Naive thymus-derived CD4-positive, alpha-beta T cell (primary cell): ENCODE measurements at regions not wholly inside any gene's neighbourhood (a gene's known extent, or its start where the extent isn't known, plus 50 kb on each side); places are given as distances from the start of the nearest gene placed in this dataset.

ENCODE experiments used
- ATAC-seq: fragments of 150-1000 bp; cut with Tn5 transposase; 2 replicates; pipeline ENCODE4 v1.10.0; 2021; ENCODE audit warnings: mild to moderate bottlenecking, moderate library complexity
- CTCF ChIA-PET: fragments of 350-600 bp; sonication (Branson Sonifier 250); formaldehyde crosslinking; loops from one replicate; lab custom pipeline; 2021; ENCODE audit warnings: antibody characterized with exemption; lab: Charles Lee
- POLR2A ChIA-PET: fragments of 350-600 bp; sonication (Branson Sonifier 250); formaldehyde crosslinking; loops from one replicate; lab custom pipeline; 2021; ENCODE audit warnings: antibody characterized with exemption, inconsistent platforms; lab: Charles Lee
- DNase-seq, 9 donors: peaks; one replicate each; pipeline versions ENCODE4 v3.0.0 to v3.0.0-alpha.2; 2020 to 2022; ENCODE audit warnings: mixed read lengths in 1 of 9
- H3K27ac ChIP-seq: one replicate; pipeline ENCODE4 v1.7.0; 2013; ENCODE audit warnings: mild to moderate bottlenecking, low read depth, low read length, moderate library complexity
- H3K27me3 ChIP-seq, 2 donors: one replicate each; pipeline ENCODE4 v1.7.0; 2013; ENCODE audit warnings: low read length in 2 of 2, mild to moderate bottlenecking in 2 of 2, moderate library complexity in 2 of 2; ENCODE audit not compliant: control insufficient read depth in 2 of 2, insufficient read depth in 2 of 2
- H3K36me3 ChIP-seq, 3 experiments: 1 replicate in 2 of 3; 2 replicates in 1 of 3; pipeline ENCODE4 v1.7.0; 2013; ENCODE audit warnings: low read length in 3 of 3, mild to moderate bottlenecking in 3 of 3, moderate library complexity in 1 of 3; ENCODE audit not compliant: insufficient read depth in 3 of 3, control insufficient read depth in 2 of 3
- H3K4me1 ChIP-seq, 2 donors: one replicate each; pipeline ENCODE4 v1.7.0; 2013; ENCODE audit warnings: low read length in 2 of 2, mild to moderate bottlenecking in 2 of 2, moderate library complexity in 1 of 2; ENCODE audit not compliant: control insufficient read depth in 2 of 2, insufficient read depth in 2 of 2
- H3K4me3 ChIP-seq: 2 replicates; pipeline ENCODE4 v1.7.0; 2013; ENCODE audit warnings: mild to moderate bottlenecking, low read length
- H3K9me3 ChIP-seq, 3 experiments: 1 replicate in 2 of 3; 2 replicates in 1 of 3; pipeline ENCODE4 v1.7.0; 2013; ENCODE audit warnings: low read length in 3 of 3; ENCODE audit not compliant: control insufficient read depth in 2 of 3
- H3K27ac Mint-ChIP-seq, 9 donors: one replicate each; pipeline ENCODE4 v1.8.0; 2020 to 2022; ENCODE audit warnings: mixed read lengths in 9 of 9, mild to moderate bottlenecking in 8 of 9, moderate library complexity in 5 of 9, inconsistent platforms in 2 of 9
- H3K27me3 Mint-ChIP-seq, 5 donors: one replicate each; pipeline ENCODE4 v1.8.0; 2021 to 2022; ENCODE audit warnings: mixed read lengths in 5 of 5, mild to moderate bottlenecking in 1 of 5
- H3K36me3 Mint-ChIP-seq, 5 donors: one replicate each; pipeline ENCODE4 v1.8.0; 2020 to 2022; ENCODE audit warnings: mixed read lengths in 5 of 5, mild to moderate bottlenecking in 3 of 5, inconsistent platforms in 1 of 5
- H3K4me1 Mint-ChIP-seq, 7 donors: one replicate each; pipeline ENCODE4 v1.8.0; 2020 to 2022; ENCODE audit warnings: mixed read lengths in 7 of 7, mild to moderate bottlenecking in 3 of 7, inconsistent platforms in 1 of 7
- H3K4me3 Mint-ChIP-seq, 10 donors: one replicate each; pipeline ENCODE4 v1.8.0; 2020 to 2022; ENCODE audit warnings: mild to moderate bottlenecking in 10 of 10, mixed read lengths in 10 of 10, moderate library complexity in 6 of 10, inconsistent platforms in 2 of 10
- H3K9me3 Mint-ChIP-seq, 11 donors: one replicate each; pipeline ENCODE4 v1.8.0; 2020 to 2022; ENCODE audit warnings: mixed read lengths in 11 of 11, mild to moderate bottlenecking in 4 of 11, inconsistent platforms in 1 of 11, moderate library complexity in 1 of 11
- intact Hi-C, 2 donors: fragments of 100-400 bp; cut with micrococcal nuclease; formaldehyde crosslinking; loops; one replicate each; pipeline ENCODE4 v1.15.1; 2023

DNA sequence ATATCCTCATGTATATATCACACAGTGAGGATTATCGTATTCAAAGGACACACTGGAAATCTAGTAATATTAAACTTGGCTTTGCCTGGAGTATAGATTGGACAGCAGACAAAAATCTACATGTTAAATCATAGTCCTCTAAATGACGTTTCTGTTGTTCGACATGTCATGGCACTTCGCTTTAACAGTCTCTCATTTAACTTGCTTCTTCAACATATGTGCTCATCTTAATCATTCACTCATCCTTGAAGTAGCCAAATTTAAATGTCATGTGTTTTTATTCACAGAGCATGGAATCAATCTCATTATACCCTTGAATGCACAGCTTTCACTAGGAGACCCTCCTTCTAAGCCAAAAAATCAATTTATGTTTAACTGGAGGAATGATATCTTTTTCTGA is 417.0 kb upstream of the CNTN6 start:
- intact Hi-C loops, result no loop called here
- CTCF ChIA-PET, result no interaction called here
- Mint-ChIP-seq H3K9me3 (peaks cover 0 to 17% (median 4%) of the 10 kb centered on the region in 11 donors), H3K36me3 (no peaks in the 10 kb centered on the region), H3K4me1 (no peaks in the 10 kb centered on the region), H3K27ac (no peak overlapping the region), H3K27me3 (no peaks in the 10 kb centered on the region), H3K4me3 (no peak overlapping the region)
- DNase-seq (no peak), ATAC-seq (no peak)
- Histone ChIP-seq H3K27me3 (no peaks in the 10 kb centered on the region), H3K9me3 (no peaks in the 10 kb centered on the region), H3K4me3 (no peak overlapping the region), H3K4me1 (no peaks in the 10 kb centered on the region), H3K27ac (no peak overlapping the region), H3K36me3 (no peaks in the 10 kb centered on the region)
- POLR2A ChIA-PET, result no interaction called here

DNA sequence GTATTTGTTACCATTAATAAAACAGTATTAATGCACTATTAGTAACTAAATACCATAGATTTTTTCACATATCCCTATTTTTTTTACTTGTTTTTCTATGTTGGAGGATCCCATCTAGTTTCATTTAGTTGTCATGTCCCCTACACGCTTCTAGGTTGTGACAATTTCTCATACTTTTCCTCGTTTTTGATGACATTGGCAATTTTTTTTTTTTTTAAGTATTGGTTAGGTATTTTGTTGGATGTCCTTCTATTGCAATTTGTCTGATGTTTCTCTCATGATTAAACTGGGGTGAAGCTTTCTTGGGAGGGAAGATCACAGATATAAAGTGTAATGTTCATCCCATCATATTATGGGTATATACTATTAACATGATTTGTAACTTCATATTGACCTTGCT is 409.1 kb upstream of the CNTN6 start:
- ATAC-seq (no peak), DNase-seq (no peak)

DNA sequence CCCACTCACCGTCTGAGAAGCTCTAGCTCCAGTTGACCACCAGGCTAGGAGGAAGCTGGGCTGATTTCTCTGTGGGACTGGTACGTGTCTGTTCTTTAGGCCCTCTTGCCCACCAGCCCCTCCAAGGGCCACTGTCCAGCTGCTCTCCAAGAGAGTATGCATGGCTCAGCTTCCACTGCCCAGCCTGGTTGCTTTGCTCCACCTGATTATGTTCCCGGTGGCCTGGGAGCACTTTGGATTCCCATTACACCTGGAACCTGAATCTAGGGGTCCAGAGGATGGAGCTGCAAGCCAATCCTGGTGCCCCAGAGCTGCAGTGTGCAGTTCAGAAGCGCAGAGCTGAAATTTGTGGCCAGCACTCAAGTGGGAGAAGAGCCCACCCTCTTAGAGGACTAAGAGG is 402.1 kb upstream of the CNTN6 start:
- H3K27me3 Mint-ChIP-seq, result no peaks in the 10 kb centered on the region
- no peak overlapping the region for H3K4me3 ChIP-seq
- intact Hi-C loops, result no loop called here
- no peaks in the 10 kb centered on the region for H3K36me3 ChIP-seq
- H3K4me3 Mint-ChIP-seq, result no peak overlapping the region
- POLR2A ChIA-PET, result no interaction called here
- no peak for DNase-seq
- H3K4me1 ChIP-seq, result no peaks in the 10 kb centered on the region
- no peaks in the 10 kb centered on the region for H3K4me1 Mint-ChIP-seq
- CTCF ChIA-PET, result no interaction called here
- ATAC-seq, result no peak
- H3K36me3 Mint-ChIP-seq, result no peaks in the 10 kb centered on the region
- H3K27me3 ChIP-seq, result no peaks in the 10 kb centered on the region
- H3K9me3 ChIP-seq, result no peaks in the 10 kb centered on the region
- H3K9me3 Mint-ChIP-seq, result peaks cover 2 to 27% (median 10%) of the 10 kb centered on the region in 11 donors
- no peak overlapping the region for H3K27ac Mint-ChIP-seq
- no peak overlapping the region for H3K27ac ChIP-seq

More for the DNA sequence above, 409.1 kb upstream of the CNTN6 start:
- CTCF ChIA-PET, result no interaction called here
- no peaks in the 10 kb centered on the region for H3K36me3 ChIP-seq
- intact Hi-C loops, result no loop called here
- Mint-ChIP-seq H3K36me3 (no peaks in the 10 kb centered on the region), H3K4me3 (no peak overlapping the region), H3K27ac (no peak overlapping the region), H3K4me1 (no peaks in the 10 kb centered on the region), H3K9me3 (peaks cover 0 to 22% (median 5%) of the 10 kb centered on the region in 11 donors), H3K27me3 (no peaks in the 10 kb centered on the region)
- POLR2A ChIA-PET, result no interaction called here
- no peaks in the 10 kb centered on the region for H3K4me1 ChIP-seq
- H3K27me3 ChIP-seq, result no peaks in the 10 kb centered on the region
- H3K4me3 ChIP-seq, result no peak overlapping the region
- H3K9me3 ChIP-seq, result no peaks in the 10 kb centered on the region
- H3K27ac ChIP-seq, result no peak overlapping the region

DNA sequence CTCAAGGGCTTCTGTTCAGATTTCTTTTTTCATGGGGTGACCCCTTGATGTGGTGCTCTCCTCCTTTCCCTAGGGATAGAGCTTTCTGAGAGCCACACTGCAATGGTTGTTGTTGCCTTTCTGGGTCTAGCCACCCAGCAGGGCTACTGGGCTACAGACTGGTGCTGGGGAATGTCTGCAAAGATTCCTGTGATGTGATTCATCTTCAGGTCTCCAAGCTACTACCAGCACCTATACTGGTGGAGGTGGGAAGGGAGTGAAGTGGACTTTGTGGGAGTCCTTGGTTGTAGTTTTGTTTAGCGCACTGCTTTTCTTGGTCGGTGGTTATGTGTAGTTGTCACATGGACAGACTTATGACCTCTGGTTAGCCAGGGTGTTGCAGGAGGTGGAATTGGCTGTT is 392.3 kb upstream of the CNTN6 start:
- H3K4me3 Mint-ChIP-seq, result no peak overlapping the region
- Histone ChIP-seq H3K9me3 (no peaks in the 10 kb centered on the region), H3K4me1 (no peaks in the 10 kb centered on the region), H3K4me3 (no peak overlapping the region), H3K36me3 (no peaks in the 10 kb centered on the region), H3K27ac (no peak overlapping the region), H3K27me3 (no peaks in the 10 kb centered on the region)
- H3K36me3 Mint-ChIP-seq, result no peaks in the 10 kb centered on the region
- POLR2A ChIA-PET, result no interaction called here
- peaks cover 0 to 39% (median 11%) of the 10 kb centered on the region in 11 donors for H3K9me3 Mint-ChIP-seq
- DNase-seq (no peak), ATAC-seq (no peak)
- CTCF ChIA-PET, result no interaction called here
- no peaks in the 10 kb centered on the region for H3K27me3 Mint-ChIP-seq
- intact Hi-C loops, result no loop called here
- H3K4me1 Mint-ChIP-seq, result no peaks in the 10 kb centered on the region
- H3K27ac Mint-ChIP-seq, result no peak overlapping the region

DNA sequence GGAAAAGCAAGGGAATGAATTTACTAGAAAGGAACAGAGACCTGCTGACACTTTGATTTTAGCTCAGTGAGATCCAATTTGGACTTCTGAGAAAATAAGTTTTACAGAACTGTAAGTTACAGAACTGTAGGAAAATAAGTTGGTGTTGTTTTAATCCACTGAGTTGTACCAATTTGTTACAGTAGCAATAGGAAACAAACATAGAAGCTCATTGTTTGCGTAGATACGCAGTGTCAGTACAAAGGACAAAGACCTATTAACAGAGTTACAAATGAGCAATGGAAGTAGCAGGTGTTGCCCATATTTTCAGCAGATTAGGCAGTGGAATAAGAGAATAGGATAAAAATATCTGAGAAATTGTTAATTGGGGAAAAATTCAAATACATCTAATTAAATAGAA is 385.8 kb upstream of the CNTN6 start:
- DNase-seq (no peak), ATAC-seq (no peak)
- Histone ChIP-seq H3K27ac (no peak overlapping the region), H3K27me3 (no peaks in the 10 kb centered on the region), H3K36me3 (no peaks in the 10 kb centered on the region), H3K9me3 (no peaks in the 10 kb centered on the region), H3K4me3 (no peak overlapping the region), H3K4me1 (no peaks in the 10 kb centered on the region)
- Mint-ChIP-seq H3K4me3 (no peak overlapping the region), H3K4me1 (no peaks in the 10 kb centered on the region), H3K36me3 (no peaks in the 10 kb centered on the region), H3K27ac (no peak overlapping the region), H3K27me3 (no peaks in the 10 kb centered on the region), H3K9me3 (peaks cover 0 to 22% (median 5%) of the 10 kb centered on the region in 11 donors)
- ChIA-PET POLR2A (no interaction called here), CTCF (no interaction called here)
- intact Hi-C loops, result no loop called here

DNA sequence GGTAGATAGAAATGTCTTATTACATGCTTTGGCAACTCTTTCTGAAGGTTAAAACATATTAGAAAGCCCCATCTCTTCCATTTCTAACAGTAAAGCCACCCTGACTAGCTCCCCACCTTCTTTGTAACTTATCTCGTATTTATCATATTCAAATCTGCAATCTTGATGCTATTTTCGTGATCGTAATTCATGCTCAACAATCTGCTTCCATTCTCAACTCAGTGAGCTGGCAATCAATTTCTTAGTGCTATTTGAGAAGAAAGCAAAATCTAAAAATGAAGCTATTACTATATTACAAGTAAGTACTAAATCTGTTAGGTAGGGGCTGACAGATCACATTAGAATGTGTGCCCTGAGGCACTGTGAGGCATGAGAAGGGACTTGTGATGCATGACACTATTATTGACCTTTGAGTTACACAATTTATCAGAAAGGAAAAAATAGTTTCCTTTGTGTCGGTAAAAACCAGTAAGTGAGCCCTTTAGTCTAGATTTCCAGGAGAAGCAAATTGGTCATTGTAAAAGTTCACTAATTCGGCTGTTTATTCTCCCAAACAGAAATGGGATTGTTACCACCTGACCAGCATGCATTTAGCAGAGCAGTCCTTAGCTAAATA is 379.7 kb upstream of the CNTN6 start:
- no peaks in the 10 kb centered on the region for H3K27me3 Mint-ChIP-seq
- CTCF ChIA-PET, result no interaction called here
- H3K36me3 ChIP-seq, result no peaks in the 10 kb centered on the region
- H3K4me1 ChIP-seq, result no peaks in the 10 kb centered on the region
- H3K4me3 Mint-ChIP-seq, result no peak overlapping the region
- ATAC-seq (no peak), DNase-seq (no peak)
- intact Hi-C loops, result no loop called here
- no peak overlapping the region for H3K27ac ChIP-seq
- no peaks in the 10 kb centered on the region for H3K27me3 ChIP-seq
- peaks cover 0 to 1% (median 0%) of the 10 kb centered on the region in 7 donors for H3K4me1 Mint-ChIP-seq
- peaks cover 0 to 11% (median 5%) of the 10 kb centered on the region in 11 donors for H3K9me3 Mint-ChIP-seq
- no peak overlapping the region for H3K4me3 ChIP-seq
- H3K27ac Mint-ChIP-seq, result no peak overlapping the region
- no peaks in the 10 kb centered on the region for H3K36me3 Mint-ChIP-seq
- no peaks in the 10 kb centered on the region for H3K9me3 ChIP-seq
- POLR2A ChIA-PET, result no interaction called here

DNA sequence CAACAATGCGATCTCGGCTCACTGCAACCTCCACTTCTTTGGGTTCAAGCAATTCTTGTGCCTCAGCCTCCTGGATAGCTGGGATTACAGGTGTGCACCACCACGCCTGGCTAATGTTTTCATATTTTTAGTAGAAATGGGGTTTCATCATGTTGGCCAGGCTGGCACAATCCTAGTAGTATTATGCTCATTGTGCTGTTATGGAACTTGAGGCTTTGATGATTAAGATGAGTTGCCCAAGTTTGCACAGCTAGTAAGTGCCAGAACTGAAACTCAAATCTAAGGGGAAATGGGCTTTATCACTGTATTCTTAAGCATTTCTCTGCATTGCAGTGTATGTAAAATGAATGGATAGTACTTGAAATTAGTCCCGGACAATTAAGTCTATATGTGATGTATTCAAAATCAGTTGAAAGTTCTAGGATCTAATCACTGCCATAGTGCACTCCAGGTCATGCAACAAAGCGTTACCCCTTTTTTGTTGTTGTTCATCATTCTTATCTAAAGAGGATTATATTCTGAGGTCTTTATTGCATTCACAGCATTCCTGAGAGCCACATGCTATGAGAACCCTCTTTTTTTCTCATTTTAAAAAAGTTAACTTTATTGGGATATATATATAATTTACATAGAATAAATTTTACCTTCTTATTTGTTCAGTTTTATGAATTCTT is 378.7 kb upstream of the CNTN6 start:
- ATAC-seq, result no peak
- no peaks in the 10 kb centered on the region for H3K4me1 ChIP-seq
- H3K9me3 ChIP-seq, result no peaks in the 10 kb centered on the region
- Mint-ChIP-seq H3K27me3 (no peaks in the 10 kb centered on the region), H3K9me3 (peaks cover 0 to 11% (median 5%) of the 10 kb centered on the region in 11 donors), H3K36me3 (no peaks in the 10 kb centered on the region), H3K4me1 (peaks cover 0 to 1% (median 0%) of the 10 kb centered on the region in 7 donors), H3K4me3 (no peak overlapping the region), H3K27ac (no peak overlapping the region)
- no peak overlapping the region for H3K4me3 ChIP-seq
- intact Hi-C loops, result no loop called here
- POLR2A ChIA-PET, result no interaction called here
- no peak overlapping the region for H3K27ac ChIP-seq
- H3K27me3 ChIP-seq, result no peaks in the 10 kb centered on the region
- H3K36me3 ChIP-seq, result no peaks in the 10 kb centered on the region
- no peak for DNase-seq
- CTCF ChIA-PET, result no interaction called here
